HG03159 (cell line): ENCODE measurements at regions not wholly inside any gene's neighbourhood (a gene's known extent, or its start where the extent isn't known, plus 50 kb on each side); places are given as distances from the start of the nearest gene placed in this dataset.

Source experiments
- ATAC-seq: cut with Tn5 transposase; IDR thresholded peaks from one replicate; pipeline ENCODE4 v1.9.1; 2021; ENCODE audit warnings: mild to moderate bottlenecking, moderate library complexity; ENCODE audit not compliant: unreplicated experiment

GRCh38 chr13:27014406-27015359 is 156.9 kb downstream of the USP12 start:
- ATAC-seq = no peak

DNA sequence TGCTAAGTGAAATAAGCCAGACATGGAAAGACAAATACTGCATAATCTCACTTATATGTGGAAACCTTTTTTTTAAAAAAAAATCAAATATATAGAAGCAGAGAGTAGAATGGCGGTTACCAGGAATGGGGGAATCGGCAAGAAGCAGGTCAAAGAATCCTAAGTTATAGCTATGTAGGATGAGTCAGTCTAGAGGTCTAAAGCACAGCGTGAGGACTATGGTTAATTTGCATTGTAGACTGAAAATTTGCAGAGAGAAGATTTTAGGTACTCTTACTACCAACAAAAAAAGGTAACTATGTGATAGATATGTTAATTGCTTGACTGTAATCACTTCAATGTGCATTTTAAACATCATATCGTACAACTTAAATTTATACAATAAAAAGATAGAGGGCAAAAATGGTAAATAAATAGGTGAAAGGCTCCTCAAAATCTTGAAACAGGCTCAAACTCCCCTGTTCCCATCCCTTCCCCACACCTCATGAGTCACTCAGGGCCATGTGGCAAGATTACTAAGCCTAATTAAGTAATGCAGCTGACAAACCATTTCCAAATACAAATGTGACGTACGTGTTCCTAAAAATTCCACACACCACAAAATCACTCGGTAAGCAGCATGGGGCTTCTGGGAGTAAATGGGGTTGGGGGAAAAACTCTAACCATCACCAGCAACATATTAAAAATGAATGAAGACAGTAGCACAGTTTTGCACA is 159.0 kb downstream of the USP12 start:
- ATAC-seq = no peak

DNA sequence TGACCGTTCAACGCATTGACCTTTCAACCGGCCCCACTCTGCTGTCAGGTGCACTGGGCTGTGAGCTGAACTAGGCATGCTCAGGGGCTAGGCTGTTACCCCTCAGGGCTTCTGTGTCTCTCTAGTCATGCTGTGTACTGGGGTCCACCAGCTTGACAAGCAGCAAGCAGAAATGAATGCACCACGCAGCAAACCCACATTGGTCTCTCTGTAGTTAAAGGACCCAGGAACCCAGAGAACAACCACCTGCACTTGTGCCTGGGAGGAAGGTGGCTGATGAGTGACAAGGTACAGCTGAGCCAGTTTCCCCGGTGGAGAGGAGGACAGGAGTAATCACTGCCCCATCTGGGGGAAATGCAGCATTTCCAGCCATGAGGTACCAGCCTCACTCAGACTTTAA is 159.9 kb downstream of the USP12 start:
- ATAC-seq = no peak

DNA sequence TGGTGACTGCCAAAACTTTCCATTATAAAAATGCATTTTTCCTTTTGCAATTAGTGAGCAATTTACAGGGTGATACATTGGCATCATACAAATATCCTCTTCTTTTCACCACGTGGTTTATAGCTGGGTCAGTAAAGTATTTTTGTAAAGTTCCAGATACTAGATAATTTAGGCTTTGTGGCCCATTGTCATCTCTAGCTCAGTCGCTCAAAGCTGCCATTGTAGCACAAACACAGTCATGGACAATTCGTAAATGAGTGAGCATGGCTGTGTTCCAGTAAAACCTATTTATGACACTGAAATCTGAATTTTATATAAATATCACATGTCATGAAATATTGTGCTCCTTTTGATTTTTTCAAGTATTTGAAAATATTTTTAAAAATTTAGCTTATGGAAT is 162.9 kb downstream of the USP12 start:
- ATAC-seq = no peak

GRCh38 chr13:27007166-27007565 is 164.4 kb downstream of the USP12 start:
- no peak for ATAC-seq

DNA sequence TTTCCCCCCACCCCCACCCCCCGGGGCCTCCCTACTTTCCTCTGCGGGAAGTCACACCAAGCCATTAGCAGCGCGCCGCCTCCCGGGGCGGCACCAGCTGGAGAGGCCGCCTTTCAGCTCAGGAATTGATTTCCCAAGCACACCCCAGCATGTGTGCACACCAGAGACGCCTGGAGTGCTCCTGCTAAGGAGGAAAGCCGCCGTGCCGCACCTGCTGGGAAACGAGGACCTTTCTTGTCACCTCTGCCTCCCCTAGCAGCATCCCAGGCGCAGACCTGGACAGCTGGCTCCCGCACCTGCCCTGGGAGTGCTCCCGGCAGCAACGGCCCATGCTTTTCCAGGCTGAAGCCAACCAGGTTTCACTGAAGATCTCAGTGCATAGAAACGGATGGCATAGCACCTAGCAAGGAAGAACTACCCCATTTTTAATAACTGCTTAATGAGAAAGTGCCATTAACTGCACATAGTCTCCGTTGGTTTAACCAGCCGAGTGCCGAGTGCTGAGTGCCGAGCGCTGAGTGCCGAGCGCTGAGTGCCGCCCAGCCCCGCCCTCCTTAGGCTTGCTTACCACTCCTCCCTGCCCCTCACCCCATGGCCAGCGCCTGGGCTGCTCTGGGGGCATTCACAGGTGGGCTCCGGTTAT is 165.0 kb downstream of the USP12 start:
- no peak for ATAC-seq

DNA sequence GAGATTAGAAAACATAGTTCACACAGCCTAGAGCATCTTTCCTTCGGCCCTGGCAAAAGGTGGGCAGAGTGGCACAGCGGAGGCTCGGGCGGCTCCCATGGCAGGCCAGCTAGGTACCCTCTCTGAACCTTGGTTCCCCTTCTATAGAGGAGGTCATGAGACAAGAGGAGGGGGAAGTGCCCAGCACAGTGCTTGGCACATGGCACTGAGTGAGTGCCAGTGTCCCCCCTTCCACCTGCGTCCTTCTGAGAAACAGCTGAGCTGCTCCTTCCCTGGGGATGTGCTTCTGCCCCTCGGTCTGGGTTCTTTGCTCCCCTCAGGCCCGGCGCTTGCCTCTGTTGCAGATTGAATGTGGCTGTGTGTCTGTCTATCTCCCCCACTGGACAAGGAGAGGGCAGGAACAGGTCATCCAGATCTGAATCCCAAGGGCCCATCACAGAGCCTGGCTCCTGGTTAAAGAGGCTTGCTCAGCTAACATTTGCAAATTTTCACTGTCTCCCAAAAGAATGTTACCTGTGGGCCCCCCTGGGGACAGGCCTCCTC is 165.6 kb downstream of the USP12 start:
- no peak for ATAC-seq

DNA sequence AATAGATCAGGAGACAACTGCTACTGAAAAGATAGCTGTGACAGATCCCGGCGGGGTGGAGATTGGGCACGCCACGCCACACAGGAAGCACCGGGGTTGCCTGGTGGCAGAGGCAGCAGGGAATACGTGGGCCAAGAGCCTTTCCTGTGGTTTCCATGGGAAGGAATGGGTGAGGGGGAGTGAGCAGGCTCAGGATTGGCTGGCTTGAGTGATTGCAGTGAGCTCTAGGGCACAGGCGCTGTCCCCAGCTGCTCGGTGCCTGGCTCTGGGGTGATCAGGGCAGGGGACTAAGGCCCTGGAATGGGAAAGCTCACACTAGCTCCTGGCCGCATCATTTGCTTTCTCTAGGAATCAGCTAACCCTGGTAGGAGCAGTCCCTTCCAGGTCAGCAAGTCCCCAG is 166.1 kb downstream of the USP12 start:
- no peak for ATAC-seq

- ATAC-seq = no peak
These were observed 166.7 kb downstream of the USP12 start for GRCh38 chr13:27004866-27005265.

DNA sequence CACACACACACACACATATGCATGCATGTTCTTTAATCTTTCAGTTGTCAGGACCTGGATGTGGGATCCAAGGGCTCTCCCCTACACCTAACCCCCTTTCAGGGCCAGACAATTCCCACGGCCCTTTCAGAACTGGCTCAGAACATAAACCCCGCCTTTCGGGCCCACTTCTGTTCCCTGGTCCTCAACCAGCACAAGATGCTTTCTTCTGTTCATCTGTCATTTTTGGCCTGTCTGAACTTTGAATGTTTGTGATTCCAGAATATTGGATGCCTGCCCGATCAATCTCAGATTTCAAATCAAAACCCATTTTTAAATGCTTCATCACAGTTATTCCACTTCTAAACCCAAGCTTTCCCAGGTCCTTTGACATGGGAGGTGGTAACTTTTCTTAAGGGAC is 167.3 kb downstream of the USP12 start:
- ATAC-seq = no peak

- ATAC-seq = no peak
These were observed 169.9 kb downstream of the USP12 start for GRCh38 chr13:27001705-27002104.

DNA sequence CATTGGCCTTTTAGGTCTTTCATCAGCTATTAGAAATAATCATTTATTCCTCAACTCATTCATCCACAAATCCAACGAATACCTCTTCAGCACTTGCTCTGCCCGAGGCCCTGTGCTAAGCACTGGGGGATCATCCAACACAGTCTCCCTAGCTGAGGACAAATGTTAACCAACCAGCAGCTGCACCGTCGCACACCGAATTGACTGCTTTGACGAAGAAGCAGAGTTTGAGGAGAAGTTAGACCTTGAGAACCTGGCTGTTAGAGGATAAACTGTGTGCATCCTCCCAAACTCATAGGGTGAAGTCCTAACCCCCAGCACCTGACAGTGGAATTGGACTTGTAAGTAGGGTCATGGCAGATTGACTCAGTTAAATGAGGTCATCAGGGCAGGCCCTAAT is 170.9 kb downstream of the USP12 start:
- no peak for ATAC-seq

- no peak for ATAC-seq
These were observed 172.1 kb downstream of the USP12 start for GRCh38 chr13:26999499-26999898.

DNA sequence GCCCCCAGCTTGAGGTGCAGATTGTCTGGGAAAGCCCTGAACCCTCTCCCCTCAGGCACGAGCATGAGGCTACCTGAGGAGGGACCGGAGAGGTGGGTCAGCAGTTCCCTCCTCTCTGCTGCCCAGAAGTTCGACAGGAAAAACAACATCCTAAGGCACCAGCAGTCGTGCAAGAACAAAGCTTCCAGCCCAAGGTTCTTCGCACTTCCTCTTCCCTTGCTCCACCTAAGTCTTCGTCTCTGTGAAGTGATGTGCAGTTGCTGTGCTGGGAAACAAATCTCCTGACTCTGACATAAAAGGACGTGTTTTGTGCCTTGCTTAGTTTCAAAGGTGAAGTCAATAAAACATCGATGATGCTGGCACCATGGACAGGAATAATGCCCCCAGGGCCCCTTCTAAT is 173.3 kb downstream of the USP12 start:
- no peak for ATAC-seq

- peak; percentile 88 for ATAC-seq
These were observed 174.5 kb downstream of the USP12 start for GRCh38 chr13:26996965-26997752.

- ATAC-seq = no peak
These were observed 176.5 kb downstream of the USP12 start for GRCh38 chr13:26995159-26995558.

DNA sequence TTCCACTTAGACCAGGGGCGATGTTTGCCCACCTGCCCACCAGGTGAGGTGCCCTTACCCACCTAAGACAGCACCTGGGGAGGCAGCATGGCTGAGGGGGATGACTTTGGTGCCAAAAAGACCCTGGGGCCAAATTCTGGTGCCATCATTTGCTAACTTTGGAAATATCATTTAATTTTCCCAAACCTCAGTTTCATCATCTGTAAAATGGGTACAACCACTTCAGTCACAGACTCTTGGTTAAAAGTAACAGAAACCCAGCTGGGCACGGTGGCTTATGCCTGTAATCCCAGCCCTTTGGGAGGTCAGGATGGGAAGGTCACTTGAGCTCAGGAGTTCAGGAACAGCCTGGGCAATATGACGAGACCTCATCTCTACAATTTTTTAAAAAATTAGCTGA is 177.8 kb downstream of the USP12 start:
- no peak for ATAC-seq

- ATAC-seq = no peak
These were observed 178.5 kb downstream of the USP12 start for GRCh38 chr13:26992951-26993719.

DNA sequence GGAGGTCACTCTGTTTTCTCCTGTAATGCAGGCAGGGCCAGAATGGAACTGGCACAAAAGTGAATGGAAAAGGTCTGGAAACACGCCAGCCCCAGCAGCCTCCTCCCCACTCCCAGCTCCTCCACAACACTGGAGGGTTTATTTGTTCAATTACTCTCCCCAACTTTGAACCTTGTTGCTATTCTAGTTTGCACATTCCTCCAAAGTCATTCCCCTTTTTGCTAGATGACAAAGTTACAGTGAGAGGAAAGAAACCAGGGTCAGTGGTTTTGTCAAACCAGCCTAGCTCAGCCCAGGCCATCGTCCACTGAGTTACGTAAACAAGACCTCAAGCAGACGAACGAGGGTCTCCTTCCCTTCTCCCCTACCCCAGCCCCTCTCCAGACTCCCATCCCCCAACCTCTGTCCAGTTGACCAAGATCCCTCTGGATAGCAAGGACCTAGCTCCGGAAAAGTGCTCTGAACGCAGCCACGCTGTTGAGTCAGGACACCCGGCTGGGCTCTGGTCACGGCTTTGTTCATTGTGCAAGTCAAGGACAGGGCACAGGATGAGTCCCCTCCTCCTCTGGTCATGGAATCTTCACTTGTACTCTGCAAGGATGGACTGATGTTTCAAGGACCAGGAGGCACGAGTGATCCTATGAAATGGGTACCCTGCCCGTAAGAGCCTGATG is 180.0 kb downstream of the USP12 start:
- ATAC-seq = no peak
